ENCODE measurements at regions not wholly inside any gene's neighbourhood (a gene's known extent, or its start where the extent isn't known, plus 50 kb on each side); places are given as distances from the start of the nearest gene placed in this dataset.

DNA sequence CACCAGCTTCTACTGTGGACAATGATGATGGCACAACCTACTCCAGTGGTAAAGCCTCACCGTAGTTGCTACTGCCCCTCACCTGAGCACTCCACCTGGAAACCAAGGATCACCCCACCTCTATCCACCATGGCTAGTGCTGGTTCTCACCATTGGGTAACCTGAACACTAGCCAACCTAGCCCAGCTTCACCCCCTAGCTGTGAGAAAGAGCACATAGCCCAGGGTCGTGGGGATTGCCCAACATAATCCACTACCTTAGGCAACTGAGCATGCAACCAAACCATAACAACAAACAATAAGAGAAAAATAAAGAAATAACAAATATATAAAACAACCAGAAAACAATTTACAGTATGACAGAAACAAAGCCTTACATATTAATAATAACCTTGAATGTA is 560.1 kb downstream of the DIAPH3 start:
- H3K27ac ChIP-seq (ENCODE audit: extremely low read depth, low read depth, low read length): no peak overlapping the region
- CTCF ChIA-PET: interaction anchor here (0.8 kb wide), 1 partner anchor 74 kb away, joined by 3 read pairs; no protein-coding TSS in a partner anchor
- H3K36me3 ChIP-seq (ENCODE audit: control insufficient read depth in 2 of 2, insufficient read depth in 1 of 2, low read length in 2 of 2): no peaks in the 10 kb centered on the region
- no peaks in the 10 kb centered on the region for H3K4me1 ChIP-seq (ENCODE audit: control insufficient read depth, insufficient read depth, low read length)
- TF ChIP-seq, protein P1, sequence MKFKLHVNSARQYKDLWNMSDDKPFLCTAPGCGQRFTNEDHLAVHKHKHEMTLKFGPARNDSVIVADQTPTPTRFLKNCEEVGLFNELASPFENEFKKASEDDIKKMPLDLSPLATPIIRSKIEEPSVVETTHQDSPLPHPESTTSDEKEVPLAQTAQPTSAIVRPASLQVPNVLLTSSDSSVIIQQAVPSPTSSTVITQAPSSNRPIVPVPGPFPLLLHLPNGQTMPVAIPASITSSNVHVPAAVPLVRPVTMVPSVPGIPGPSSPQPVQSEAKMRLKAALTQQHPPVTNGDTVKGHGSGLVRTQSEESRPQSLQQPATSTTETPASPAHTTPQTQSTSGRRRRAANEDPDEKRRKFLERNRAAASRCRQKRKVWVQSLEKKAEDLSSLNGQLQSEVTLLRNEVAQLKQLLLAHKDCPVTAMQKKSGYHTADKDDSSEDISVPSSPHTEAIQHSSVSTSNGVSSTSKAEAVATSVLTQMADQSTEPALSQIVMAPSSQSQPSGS (tag by site-specific recombination; IDR thresholded peaks at IDR 0.05; ENCODE audit: low read depth): no peak
- TF ChIP-seq ZNF623 (tag by site-specific recombination; IDR thresholded peaks at IDR 0.05) (no peak), ZNF433 (tag by site-specific recombination; IDR thresholded peaks at IDR 0.05; ENCODE audit: low read depth) (no peak)
- TF ChIP-seq, protein P2, sequence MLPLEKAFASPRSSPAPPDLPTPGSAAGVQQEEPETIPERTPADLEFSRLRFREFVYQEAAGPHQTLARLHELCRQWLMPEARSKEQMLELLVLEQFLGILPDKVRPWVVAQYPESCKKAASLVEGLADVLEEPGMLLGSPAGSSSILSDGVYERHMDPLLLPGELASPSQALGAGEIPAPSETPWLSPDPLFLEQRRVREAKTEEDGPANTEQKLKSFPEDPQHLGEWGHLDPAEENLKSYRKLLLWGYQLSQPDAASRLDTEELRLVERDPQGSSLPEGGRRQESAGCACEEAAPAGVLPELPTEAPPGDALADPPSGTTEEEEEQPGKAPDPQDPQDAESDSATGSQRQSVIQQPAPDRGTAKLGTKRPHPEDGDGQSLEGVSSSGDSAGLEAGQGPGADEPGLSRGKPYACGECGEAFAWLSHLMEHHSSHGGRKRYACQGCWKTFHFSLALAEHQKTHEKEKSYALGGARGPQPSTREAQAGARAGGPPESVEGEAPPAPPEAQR (tag by site-specific recombination; IDR thresholded peaks at IDR 0.05): no peak
- no peaks in the 10 kb centered on the region for H3K9me3 ChIP-seq (ENCODE audit: control insufficient read depth, insufficient read depth, low read depth, low read length)
- H3K4me3 ChIP-seq (ENCODE audit: low read depth, low read length): no peak overlapping the region
- POLR2A ChIA-PET: no interaction called here

DNA sequence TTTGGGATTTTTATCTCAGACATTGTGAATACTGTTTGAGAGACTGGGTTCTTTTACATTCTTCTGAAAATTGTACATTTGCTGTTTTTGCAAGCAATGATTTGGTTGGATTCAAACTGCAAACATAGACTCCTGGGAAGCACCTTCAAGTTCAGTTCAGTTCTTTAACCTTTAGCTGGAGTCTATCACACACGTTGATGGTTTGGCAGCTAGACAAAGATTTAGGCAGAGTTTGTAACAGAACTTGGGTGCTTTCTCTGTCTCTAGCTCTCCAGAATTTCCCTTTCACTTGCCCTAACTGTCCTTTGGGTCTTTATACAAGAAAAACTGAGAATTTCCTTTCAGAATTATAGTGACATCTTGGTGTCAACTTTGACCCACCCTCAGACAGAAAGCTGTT is 556.6 kb downstream of the DIAPH3 start:
- POLR2A ChIA-PET: no interaction called here
- Histone ChIP-seq H3K4me3 (ENCODE audit: low read depth, low read length) (no peak overlapping the region), H3K36me3 (ENCODE audit: control insufficient read depth in 2 of 2, insufficient read depth in 1 of 2, low read length in 2 of 2) (no peaks in the 10 kb centered on the region), H3K27ac (ENCODE audit: extremely low read depth, low read depth, low read length) (no peak overlapping the region), H3K4me1 (ENCODE audit: control insufficient read depth, insufficient read depth, low read length) (no peaks in the 10 kb centered on the region), H3K9me3 (ENCODE audit: control insufficient read depth, insufficient read depth, low read depth, low read length) (no peaks in the 10 kb centered on the region)
- TF ChIP-seq ZNF558 (tag by site-specific recombination; IDR thresholded peaks at IDR 0.05) (no peak), ZNF792 (tag by site-specific recombination; IDR thresholded peaks at IDR 0.05) (no peak), ZBTB1 (tag by site-specific recombination; IDR thresholded peaks at IDR 0.05) (no peak), KLF10 (tag by site-specific recombination; IDR thresholded peaks at IDR 0.05) (no peak), ZNF24 (tag by site-specific recombination; IDR thresholded peaks at IDR 0.05) (no peak), ZNF600 (tag by site-specific recombination; IDR thresholded peaks at IDR 0.05) (no peak)
- CTCF ChIA-PET: no interaction called here

DNA sequence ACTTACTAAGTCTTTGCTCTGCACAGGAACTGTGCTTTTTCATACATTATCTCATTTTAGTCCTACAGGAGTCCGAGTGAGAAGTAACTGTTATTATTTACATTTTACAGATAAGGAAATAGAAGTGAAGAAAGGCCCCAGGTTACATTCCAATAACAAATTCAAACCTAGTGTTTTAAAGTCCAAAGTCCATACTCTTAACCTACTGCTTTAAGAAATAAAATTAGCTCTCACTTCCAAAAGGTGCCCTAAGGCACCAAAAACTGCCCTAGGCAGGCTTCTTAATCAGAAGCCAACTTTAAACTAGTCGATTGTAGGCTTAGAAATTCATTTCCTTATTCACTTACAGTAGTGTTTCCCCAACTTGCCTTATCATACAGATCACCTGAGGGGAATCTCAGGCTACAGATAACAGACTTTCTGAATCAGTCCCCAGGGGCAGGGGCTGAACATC is 555.9 kb downstream of the DIAPH3 start:
- TF ChIP-seq, protein P3, sequence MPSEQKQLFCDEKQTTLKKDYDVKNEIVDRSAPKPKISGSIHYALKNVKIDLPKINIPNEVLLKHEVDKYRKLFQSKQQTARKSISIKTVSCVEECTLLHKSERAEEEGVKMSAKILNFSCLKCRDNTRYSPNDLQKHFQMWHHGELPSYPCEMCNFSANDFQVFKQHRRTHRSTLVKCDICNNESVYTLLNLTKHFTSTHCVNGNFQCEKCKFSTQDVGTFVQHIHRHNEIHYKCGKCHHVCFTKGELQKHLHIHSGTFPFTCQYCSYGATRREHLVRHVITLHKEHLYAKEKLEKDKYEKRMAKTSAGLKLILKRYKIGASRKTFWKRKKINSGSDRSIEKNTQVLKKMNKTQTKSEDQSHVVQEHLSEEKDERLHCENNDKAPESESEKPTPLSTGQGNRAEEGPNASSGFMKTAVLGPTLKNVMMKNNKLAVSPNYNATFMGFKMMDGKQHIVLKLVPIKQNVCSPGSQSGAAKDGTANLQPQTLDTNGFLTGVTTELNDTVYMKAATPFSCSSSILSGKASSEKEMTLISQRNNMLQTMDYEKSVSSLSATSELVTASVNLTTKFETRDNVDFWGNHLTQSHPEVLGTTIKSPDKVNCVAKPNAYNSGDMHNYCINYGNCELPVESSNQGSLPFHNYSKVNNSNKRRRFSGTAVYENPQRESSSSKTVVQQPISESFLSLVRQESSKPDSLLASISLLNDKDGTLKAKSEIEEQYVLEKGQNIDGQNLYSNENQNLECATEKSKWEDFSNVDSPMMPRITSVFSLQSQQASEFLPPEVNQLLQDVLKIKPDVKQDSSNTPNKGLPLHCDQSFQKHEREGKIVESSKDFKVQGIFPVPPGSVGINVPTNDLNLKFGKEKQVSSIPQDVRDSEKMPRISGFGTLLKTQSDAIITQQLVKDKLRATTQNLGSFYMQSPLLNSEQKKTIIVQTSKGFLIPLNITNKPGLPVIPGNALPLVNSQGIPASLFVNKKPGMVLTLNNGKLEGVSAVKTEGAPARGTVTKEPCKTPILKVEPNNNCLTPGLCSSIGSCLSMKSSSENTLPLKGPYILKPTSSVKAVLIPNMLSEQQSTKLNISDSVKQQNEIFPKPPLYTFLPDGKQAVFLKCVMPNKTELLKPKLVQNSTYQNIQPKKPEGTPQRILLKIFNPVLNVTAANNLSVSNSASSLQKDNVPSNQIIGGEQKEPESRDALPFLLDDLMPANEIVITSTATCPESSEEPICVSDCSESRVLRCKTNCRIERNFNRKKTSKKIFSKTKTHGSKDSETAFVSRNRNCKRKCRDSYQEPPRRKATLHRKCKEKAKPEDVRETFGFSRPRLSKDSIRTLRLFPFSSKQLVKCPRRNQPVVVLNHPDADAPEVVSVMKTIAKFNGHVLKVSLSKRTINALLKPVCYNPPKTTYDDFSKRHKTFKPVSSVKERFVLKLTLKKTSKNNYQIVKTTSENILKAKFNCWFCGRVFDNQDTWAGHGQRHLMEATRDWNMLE (tag by site-specific recombination; conservative IDR thresholded peaks at IDR 0.05; ENCODE audit: low read depth): no peak
- no peak for TF ChIP-seq ZNF423 (tag by site-specific recombination; IDR thresholded peaks at IDR 0.05)
- TF ChIP-seq KLF10 (tag by site-specific recombination; IDR thresholded peaks at IDR 0.05): no peak
- no peak for TF ChIP-seq ZNF664 (tag by site-specific recombination; IDR thresholded peaks at IDR 0.05)
- TF ChIP-seq SCRT1 (tag by site-specific recombination; IDR thresholded peaks at IDR 0.05; ENCODE audit: borderline replicate concordance): no peak
- TF ChIP-seq ZNF48 (tag by site-specific recombination; IDR thresholded peaks at IDR 0.05): no peak
- no peak for TF ChIP-seq ZNF335 (tag by site-specific recombination; conservative IDR thresholded peaks at IDR 0.05)
- no peak for TF ChIP-seq ZNF677 (tag by site-specific recombination; IDR thresholded peaks at IDR 0.05)
- TF ChIP-seq SP3 (tag by site-specific recombination; IDR thresholded peaks at IDR 0.05): no peak
- no peak for TF ChIP-seq PRDM1 (tag by site-specific recombination; IDR thresholded peaks at IDR 0.05)
- ChIA-PET CTCF (no interaction called here), POLR2A (no interaction called here)
- no peaks in the 10 kb centered on the region for H3K9me3 ChIP-seq (ENCODE audit: control insufficient read depth, insufficient read depth, low read depth, low read length)
- no peak overlapping the region for H3K4me3 ChIP-seq (ENCODE audit: low read depth, low read length)
- H3K4me1 ChIP-seq (ENCODE audit: control insufficient read depth, insufficient read depth, low read length): no peaks in the 10 kb centered on the region
- no peak overlapping the region for H3K27ac ChIP-seq (ENCODE audit: extremely low read depth, low read depth, low read length)
- H3K36me3 ChIP-seq (ENCODE audit: control insufficient read depth in 2 of 2, insufficient read depth in 1 of 2, low read length in 2 of 2): no peaks in the 10 kb centered on the region

All from HEK293 (cell line).